Liver (tissue), 8 donors: ENCODE measurements at regions not wholly inside any gene's neighbourhood (a gene's known extent, or its start where the extent isn't known, plus 50 kb on each side); places are given as distances from the start of the nearest gene placed in this dataset.

Experiments used
- DNase-seq: peaks from one replicate; pipeline ENCODE4 v3.0.0-alpha.2; 2017; ENCODE audit warnings: low spot score
- H3K27ac ChIP-seq, 2 donors: one replicate each; pipeline ENCODE4 v1.7.0; 2013; ENCODE audit warnings: inconsistent platforms in 2 of 2, low read length in 2 of 2, control low read depth in 1 of 2, low read depth in 1 of 2, mild to moderate bottlenecking in 1 of 2
- H3K27me3 ChIP-seq, 4 donors: one replicate each; pipeline versions ENCODE4 v1.6.1 to v1.7.0; 2013; ENCODE audit warnings: low read length in 3 of 4, inconsistent platforms in 1 of 4, mild to moderate bottlenecking in 1 of 4, moderate library complexity in 1 of 4; ENCODE audit not compliant: control insufficient read depth in 4 of 4, insufficient read depth in 4 of 4
- H3K36me3 ChIP-seq, 4 donors: one replicate each; pipeline versions ENCODE4 v1.6.1 to v1.7.0; 2013; ENCODE audit warnings: low read length in 3 of 4, mild to moderate bottlenecking in 3 of 4, low read depth in 1 of 4, moderate library complexity in 1 of 4; ENCODE audit not compliant: control insufficient read depth in 4 of 4, insufficient read depth in 3 of 4
- H3K4me1 ChIP-seq, 4 donors: one replicate each; pipeline versions ENCODE4 v1.6.1 to v1.7.0; 2013; ENCODE audit warnings: low read length in 3 of 4, mild to moderate bottlenecking in 3 of 4, moderate library complexity in 1 of 4; ENCODE audit not compliant: control insufficient read depth in 4 of 4, insufficient read depth in 4 of 4
- H3K4me3 ChIP-seq, 3 donors: one replicate each; pipeline versions ENCODE4 v1.6.1 to v1.7.0; 2013; ENCODE audit warnings: low read length in 3 of 3, control low read depth in 1 of 3, low read depth in 1 of 3, mild to moderate bottlenecking in 1 of 3
- H3K9ac ChIP-seq, 2 donors: one replicate each; pipeline ENCODE4 v1.7.0; 2013; ENCODE audit warnings: low read length in 2 of 2, mild to moderate bottlenecking in 2 of 2, moderate library complexity in 2 of 2, control low read depth in 1 of 2, low read depth in 1 of 2
- H3K9me3 ChIP-seq, 4 donors: one replicate each; pipeline versions ENCODE4 v1.6.1 to v1.7.0; 2013; ENCODE audit warnings: low read length in 3 of 4; ENCODE audit not compliant: control insufficient read depth in 4 of 4
- ATF3 ChIP-seq: IDR thresholded peaks from 2 replicates; pipeline ENCODE4 v1.6.1; 2016; ENCODE audit warnings: antibody characterized with exemption
- CTCF ChIP-seq: fragments of 150-350 bp; IDR thresholded peaks from 2 replicates; pipeline ENCODE4 v1.5.1; 2017; ENCODE audit warnings: improper control_type of control experiment, low read depth, low read length; ENCODE audit not compliant: missing input control
- EGR1 ChIP-seq, 2 donors: IDR thresholded peaks; 2 replicates each; pipeline ENCODE4 v1.6.1; 2016 to 2018; ENCODE audit warnings: antibody characterized with exemption in 2 of 2, low read depth in 2 of 2
- FOXA1 ChIP-seq: IDR thresholded peaks from 2 replicates; pipeline ENCODE4 v1.6.1; 2016; ENCODE audit warnings: antibody characterized with exemption
- GABPA ChIP-seq, 2 donors: IDR thresholded peaks in 1 of 2; conservative IDR thresholded peaks in 1 of 2; 2 replicates each; pipeline ENCODE4 v1.6.1; 2016; ENCODE audit warnings: antibody characterized with exemption in 2 of 2, mild to moderate bottlenecking in 1 of 2, moderate library complexity in 1 of 2
- HNF4A ChIP-seq, 2 donors: conservative IDR thresholded peaks; 2 replicates each; pipeline ENCODE4 v1.6.1; 2016; ENCODE audit warnings: antibody characterized with exemption in 2 of 2, mild to moderate bottlenecking in 2 of 2
- HNF4G ChIP-seq: IDR thresholded peaks from 2 replicates; pipeline ENCODE4 v1.6.1; 2016; ENCODE audit warnings: antibody characterized with exemption
- JUND ChIP-seq, 2 donors: IDR thresholded peaks; 2 replicates each; pipeline ENCODE4 v1.6.1; 2016; ENCODE audit warnings: antibody characterized with exemption in 2 of 2
- MAX ChIP-seq: IDR thresholded peaks from 2 replicates; pipeline ENCODE4 v1.6.1; 2016; ENCODE audit warnings: antibody characterized with exemption
- NR2F2 ChIP-seq: IDR thresholded peaks from 2 replicates; pipeline ENCODE4 v1.6.1; 2016; ENCODE audit warnings: antibody characterized with exemption
- RAD21 ChIP-seq, 2 donors: IDR thresholded peaks; 2 replicates each; pipeline ENCODE4 v1.6.1; 2016; ENCODE audit warnings: antibody characterized with exemption in 2 of 2, mild to moderate bottlenecking in 2 of 2
- REST ChIP-seq: IDR thresholded peaks from 2 replicates; pipeline ENCODE4 v1.6.1; 2016; ENCODE audit warnings: antibody characterized with exemption, mild to moderate bottlenecking
- RXRA ChIP-seq, 2 donors: IDR thresholded peaks; 2 replicates each; pipeline ENCODE4 v1.6.1; 2017 to 2018; ENCODE audit warnings: antibody characterized with exemption in 2 of 2, mild to moderate bottlenecking in 1 of 2
- TAF1 ChIP-seq: conservative IDR thresholded peaks from 2 replicates; pipeline ENCODE4 v1.6.1; 2016; ENCODE audit warnings: antibody characterized with exemption, mild to moderate bottlenecking
- YY1 ChIP-seq: IDR thresholded peaks from 2 replicates; pipeline ENCODE4 v1.6.1; 2016; ENCODE audit warnings: antibody characterized with exemption, mild to moderate bottlenecking
- ZBTB33 ChIP-seq: IDR thresholded peaks from 2 replicates; pipeline ENCODE4 v1.6.1; 2016; ENCODE audit warnings: antibody characterized with exemption
- WGBS: extraction: QIAGEN DNeasy Blood & Tissue Kit; methylation state at CpG from one replicate; pipeline ENCODE4 v1.1.7; 2013; 5-methylcytosine and 5-hydroxymethylcytosine counted together
- donor health status: healthy.
- donor health status: healthy.
- donor health status: healthy.
- donor health status: healthy.
- donor health status: healthy.

- Histone ChIP-seq H3K4me1 (no peaks in the 10 kb centered on the region), H3K27ac (no peak overlapping the region), H3K27me3 (peaks cover 0 to 5% (median 0%) of the 10 kb centered on the region in 4 donors), H3K9ac (no peak overlapping the region), H3K36me3 (no peaks in the 10 kb centered on the region), H3K9me3 (no peaks in the 10 kb centered on the region), H3K4me3 (no peak overlapping the region)
- DNase-seq: no peak
- no peak for TF ChIP-seq CTCF
- TF ChIP-seq REST: no peak
- no peak for TF ChIP-seq RAD21 (IDR thresholded peaks at IDR 0.05)
- no peak for TF ChIP-seq TAF1
- 76% methylated on average over 2 of the region's 2 CpGs for WGBS
Measured at GRCh38 chr6:19298421-19298820, 538.7 kb upstream of the ID4 start.

GRCh38 chr6:19299129-19299528 lies 538.0 kb upstream of the ID4 start:
- Histone ChIP-seq H3K9me3 (no peaks in the 10 kb centered on the region), H3K27ac (no peak overlapping the region), H3K36me3 (no peaks in the 10 kb centered on the region), H3K4me1 (no peaks in the 10 kb centered on the region), H3K9ac (no peak overlapping the region), H3K27me3 (peaks cover 0 to under 1% (median 0%) of the 10 kb centered on the region in 4 donors), H3K4me3 (no peak overlapping the region)
- 69% methylated on average over 3 of the region's 3 CpGs for WGBS
- TF ChIP-seq REST (no peak), EGR1 (IDR thresholded peaks at IDR 0.05; ENCODE audit: low read depth in 2 of 2) (no peak), YY1 (no peak), GABPA (IDR thresholded peaks at IDR 0.05 in 1 of 2, conservative IDR thresholded peaks at IDR 0.05 in 1 of 2) (no peak), MAX (no peak), HNF4G (no peak), HNF4A (conservative IDR thresholded peaks at IDR 0.05) (no peak), RAD21 (IDR thresholded peaks at IDR 0.05) (no peak), NR2F2 (no peak), JUND (IDR thresholded peaks at IDR 0.05) (no peak), FOXA1 (no peak), ATF3 (no peak), ZBTB33 (no peak), RXRA (IDR thresholded peaks at IDR 0.05) (no peak)
- DNase-seq: no peak
